Heart right ventricle (tissue), 16 donors: ENCODE measurements at regions not wholly inside any gene's neighbourhood (a gene's known extent, or its start where the extent isn't known, plus 50 kb on each side); places are given as distances from the start of the nearest gene placed in this dataset.

ENCODE experiments used
- ATAC-seq, 8 donors: fragments of 200-7000 bp; cut with Tn5 transposase; one replicate each; pipeline ENCODE4 v1.9.1; 2020; ENCODE audit warnings: mild to moderate bottlenecking in 8 of 8, moderate library complexity in 8 of 8, moderate number of reproducible peaks in 1 of 8
- DNase-seq, 2 donors: peaks; one replicate each; pipeline ENCODE4 v3.0.0-alpha.2; 2020
- H3K27ac ChIP-seq, 10 donors: fragments of 200-600 bp; sonication (generic) in 2 of 10; one replicate each; pipeline versions ENCODE4 v1.5.0 to v1.8.0; 2020 to 2022; ENCODE audit warnings: mild to moderate bottlenecking in 3 of 10
- H3K27me3 ChIP-seq, 7 donors: fragments of 200-600 bp; one replicate each; pipeline ENCODE4 v1.8.0; 2021 to 2022; ENCODE audit warnings: mild to moderate bottlenecking in 2 of 7
- H3K36me3 ChIP-seq, 9 donors: fragments of 200-600 bp; sonication (generic) in 1 of 9; one replicate each; pipeline versions ENCODE4 v1.5.0 to v1.8.0; 2020 to 2022; ENCODE audit warnings: mild to moderate bottlenecking in 2 of 9
- H3K4me1 ChIP-seq, 9 donors: fragments of 200-600 bp; sonication (generic) in 1 of 9; one replicate each; pipeline versions ENCODE4 v1.5.0 to v1.8.0; 2020 to 2022; ENCODE audit warnings: mild to moderate bottlenecking in 4 of 9
- H3K4me3 ChIP-seq, 10 donors: fragments of 200-600 bp; sonication (generic) in 2 of 10; one replicate each; pipeline versions ENCODE4 v1.5.0 to v1.8.0; 2020 to 2022; ENCODE audit warnings: mild to moderate bottlenecking in 7 of 10, moderate library complexity in 2 of 10
- H3K9me3 ChIP-seq, 11 donors: fragments of 200-600 bp in 10 of 11; sonication (generic) in 2 of 11; one replicate each; pipeline versions ENCODE4 v1.5.0 to v1.8.0; 2013 to 2022; ENCODE audit warnings: mild to moderate bottlenecking in 2 of 11, control low read depth in 1 of 11, moderate library complexity in 1 of 11
- WGBS, 2 donors: extraction: QIAGEN DNeasy Blood & Tissue Kit; methylation state at CpG; one replicate each; pipeline ENCODE4 v1.1.7; 2013; ENCODE audit warnings: inconsistent platforms in 1 of 2; 5-methylcytosine and 5-hydroxymethylcytosine counted together
- intact Hi-C, 10 donors: fragments of 100-400 bp; cut with DNase I; formaldehyde crosslinking; loops; one replicate each; pipeline versions ENCODE4 v1.11.1 to v1.14.2; 2022
- TF ChIP-seq, protein P1 (sequence below), 9 donors: fragments of 200-600 bp; sonication (generic) in 2 of 9; IDR thresholded peaks; one replicate each; pipeline versions ENCODE4 v1.5.0 to v1.8.0; 2021 to 2022; ENCODE audit warnings: antibody characterized with exemption in 9 of 9, mild to moderate bottlenecking in 5 of 9, moderate library complexity in 1 of 9
- donor health status: Arrhythmogenic right ventricular cardiomyopathy.
- donor health status: ischemic (EF 13 %, LVEDD 7.1; RV severe dilation, severe dysfunction).
- donor health status: healthy with polysubstance abuse.
- donor health status: DM: no; HTN: yes; CAD: no.
- donor health status: DM: no; HTN: no; CAD: no.
- donor health status: ischemic (EF 25% LVEDD 6.9; RV normal size, moderate dysfunction).
- donor health status: ischemic (EF 25% LVEDD 5.7; RV mildly dilated, moderate dysfunction).
- donor health status: healthy.
- donor health status: DM: yes; HTN: yes; CAD: no.
- donor health status: Ischemic cardiomyopathy.
- donor health status: ischemic (EF 35%, LVEDD 5.7; RV mildly dilated, moderate dysfunction).
- donor health status: nonischemic (EF 11% LVEDD 7.7; RV severe dilation, severe dysfunction).
- donor health status: DM: yes; HTN: yes; CAD: no.
- donor health status: PGD.
- donor health status: ischemic (EF 29% LVEDD 5.4; RV normal size, mild dysfunction).
- donor health status: nonischemic (EF 23%, LVEDD 6.1; RV moderate dilation, normal function).

DNA sequence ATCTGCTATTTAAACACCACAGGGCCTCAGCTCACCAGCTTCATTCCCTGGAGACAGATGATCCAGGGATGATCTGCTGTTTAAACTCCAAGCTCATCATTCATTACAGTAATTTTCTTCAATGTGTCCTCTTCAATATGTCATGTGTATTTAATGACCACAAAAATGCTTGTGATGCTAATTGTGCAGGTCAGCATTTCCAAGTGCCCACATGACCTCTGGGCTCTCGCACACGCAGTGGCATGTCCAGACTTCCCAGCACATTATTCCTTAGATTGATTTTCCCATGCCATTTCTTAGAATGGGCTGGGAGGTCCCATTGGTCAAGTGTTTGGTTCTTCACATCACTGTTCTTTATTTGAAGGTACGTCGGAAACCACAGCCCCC lies 434.4 kb downstream of the HAO1 start:
- H3K27me3 ChIP-seq, result no peaks in the 10 kb centered on the region
- ATAC-seq (no peak), DNase-seq (no peak)
- intact Hi-C loops, result no loop called here
- WGBS, 2 donors, result 95 to 97% methylated on average over 4 of the region's 4 CpGs
- no peaks in the 10 kb centered on the region for H3K9me3 ChIP-seq
- H3K27ac ChIP-seq, result no peak overlapping the region
- TF ChIP-seq, protein P1, sequence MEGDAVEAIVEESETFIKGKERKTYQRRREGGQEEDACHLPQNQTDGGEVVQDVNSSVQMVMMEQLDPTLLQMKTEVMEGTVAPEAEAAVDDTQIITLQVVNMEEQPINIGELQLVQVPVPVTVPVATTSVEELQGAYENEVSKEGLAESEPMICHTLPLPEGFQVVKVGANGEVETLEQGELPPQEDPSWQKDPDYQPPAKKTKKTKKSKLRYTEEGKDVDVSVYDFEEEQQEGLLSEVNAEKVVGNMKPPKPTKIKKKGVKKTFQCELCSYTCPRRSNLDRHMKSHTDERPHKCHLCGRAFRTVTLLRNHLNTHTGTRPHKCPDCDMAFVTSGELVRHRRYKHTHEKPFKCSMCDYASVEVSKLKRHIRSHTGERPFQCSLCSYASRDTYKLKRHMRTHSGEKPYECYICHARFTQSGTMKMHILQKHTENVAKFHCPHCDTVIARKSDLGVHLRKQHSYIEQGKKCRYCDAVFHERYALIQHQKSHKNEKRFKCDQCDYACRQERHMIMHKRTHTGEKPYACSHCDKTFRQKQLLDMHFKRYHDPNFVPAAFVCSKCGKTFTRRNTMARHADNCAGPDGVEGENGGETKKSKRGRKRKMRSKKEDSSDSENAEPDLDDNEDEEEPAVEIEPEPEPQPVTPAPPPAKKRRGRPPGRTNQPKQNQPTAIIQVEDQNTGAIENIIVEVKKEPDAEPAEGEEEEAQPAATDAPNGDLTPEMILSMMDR (IDR thresholded peaks at IDR 0.05), result no peak
- H3K4me3 ChIP-seq, result no peak overlapping the region
- peaks cover 0 to 13% (median 0%) of the 10 kb centered on the region in 9 donors for H3K4me1 ChIP-seq
- no peaks in the 10 kb centered on the region for H3K36me3 ChIP-seq

DNA sequence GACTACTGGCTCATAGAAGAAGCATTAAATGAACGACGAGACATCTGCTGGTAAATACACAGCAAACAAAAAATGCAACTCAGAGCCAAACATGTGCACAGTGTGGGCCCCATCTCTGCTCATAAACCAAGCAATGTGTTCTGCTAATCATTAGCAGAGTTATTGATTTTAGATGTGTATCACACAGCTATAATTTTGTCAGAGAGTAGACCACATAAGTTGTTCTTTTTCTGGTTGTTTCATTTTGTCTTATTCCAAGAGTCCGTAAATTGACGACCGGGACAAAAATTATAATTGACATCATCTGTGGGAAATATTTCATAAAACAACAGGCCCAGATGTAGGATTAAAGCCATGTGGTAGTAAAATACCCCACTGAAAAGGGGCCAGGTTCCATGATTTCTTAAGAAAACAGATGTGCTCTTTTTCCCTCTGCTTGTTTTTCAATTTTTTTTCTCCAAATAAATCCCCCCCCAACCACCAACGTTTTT lies 423.6 kb downstream of the HAO1 start:
- peak overlapping the region in 2 of 10 donors; percentile 18 to 29 for H3K27ac ChIP-seq
- no peaks in the 10 kb centered on the region for H3K9me3 ChIP-seq
- no peaks in the 10 kb centered on the region for H3K27me3 ChIP-seq
- TF ChIP-seq, protein P1 (IDR thresholded peaks at IDR 0.05), result no peak
- H3K4me3 ChIP-seq, result no peak overlapping the region
- DNase-seq, result no peak
- peak in 1 of 8 donors; percentile 14 for ATAC-seq
- no peaks in the 10 kb centered on the region for H3K4me1 ChIP-seq
- intact Hi-C loops, result no loop called here
- 69 to 70% methylated on average over 6 of the region's 6 CpGs for whole genome bisulfite sequencing, 2 donors
- no peaks in the 10 kb centered on the region for H3K36me3 ChIP-seq

DNA sequence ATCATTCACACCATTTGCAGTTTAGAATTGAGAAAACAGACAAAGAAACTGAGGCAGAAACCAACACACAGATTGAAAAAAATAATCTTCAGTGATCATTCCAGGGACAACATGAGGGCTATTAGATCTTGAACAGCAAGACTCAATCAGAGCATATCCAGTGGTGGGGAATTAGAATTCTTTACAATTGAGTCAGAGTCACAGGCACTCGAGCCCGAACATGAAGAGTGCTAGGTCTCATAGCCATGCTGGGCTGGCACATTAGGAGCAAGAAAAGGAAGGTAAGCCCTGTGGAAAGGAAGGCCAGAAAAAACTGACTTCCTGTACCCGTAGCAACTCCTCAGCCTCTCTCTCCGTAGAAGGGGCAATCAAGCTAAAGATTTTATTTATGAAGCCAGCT lies 419.9 kb downstream of the HAO1 start:
- Histone ChIP-seq H3K27ac (no peak overlapping the region), H3K4me3 (no peak overlapping the region), H3K36me3 (no peaks in the 10 kb centered on the region), H3K9me3 (no peaks in the 10 kb centered on the region), H3K4me1 (no peaks in the 10 kb centered on the region), H3K27me3 (no peaks in the 10 kb centered on the region)
- TF ChIP-seq, protein P1 (IDR thresholded peaks at IDR 0.05), result no peak
- intact Hi-C loops, result no loop called here
- WGBS, 2 donors, result 65 to 77% methylated on average over 4 of the region's 4 CpGs
- no peak for ATAC-seq
- no peak for DNase-seq

DNA sequence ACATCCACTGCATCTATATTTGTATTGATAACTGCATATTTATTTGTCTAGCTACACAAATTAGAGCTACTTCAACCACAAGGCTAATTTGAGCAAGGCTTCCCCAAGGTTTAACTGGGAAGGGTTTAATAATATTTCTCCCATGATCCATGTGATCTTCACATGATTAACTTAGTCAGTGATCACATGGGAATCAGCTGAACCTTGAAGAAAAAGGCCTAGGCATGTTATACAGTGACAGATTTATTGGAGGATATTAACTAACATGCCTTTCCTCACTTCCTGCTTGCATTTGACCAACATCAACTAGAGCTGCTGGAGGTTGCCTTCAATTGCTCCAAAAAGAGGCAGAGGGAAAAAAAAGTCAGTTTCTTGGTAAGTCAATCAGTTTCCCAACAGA lies 417.0 kb downstream of the HAO1 start:
- H3K27ac ChIP-seq, result no peak overlapping the region

More for the DNA sequence above, 417.0 kb downstream of the HAO1 start:
- Histone ChIP-seq H3K4me1 (no peaks in the 10 kb centered on the region), H3K9me3 (peaks cover 0 to 9% (median 0%) of the 10 kb centered on the region in 11 donors), H3K27me3 (no peaks in the 10 kb centered on the region), H3K36me3 (no peaks in the 10 kb centered on the region), H3K4me3 (no peak overlapping the region)
- intact Hi-C loops, result no loop called here
- DNase-seq (no peak), ATAC-seq (no peak)
- TF ChIP-seq, protein P1 (IDR thresholded peaks at IDR 0.05), result no peak
